NCI-H1417 (cell line): ENCODE measurements at regions not wholly inside any gene's neighbourhood (a gene's known extent, or its start where the extent isn't known, plus 50 kb on each side); places are given as distances from the start of the nearest gene placed in this dataset.

Experiments
- DNase-seq, 3 experiments: peaks; one replicate each; lab custom pipeline; 2025; lab: John Stamatoyannopoulos, UW

- DNase-seq = no peak
These were observed 58.6 kb upstream of the NYAP2 start for GRCh38 chr2:225340923-225341322.

- DNase-seq = no peak
These were observed 62.3 kb upstream of the NYAP2 start for GRCh38 chr2:225337183-225337582.

GRCh38 chr2:225334514-225334913 is 65.0 kb upstream of the NYAP2 start:
- peak; percentile 15 to 97 (median 82) for DNase-seq

GRCh38 chr2:225328192-225328591 is 71.3 kb upstream of the NYAP2 start:
- DNase-seq = no peak

GRCh38 chr2:225326969-225327368 is 72.5 kb upstream of the NYAP2 start:
- DNase-seq = no peak

- DNase-seq = no peak
These were observed 79.6 kb upstream of the NYAP2 start for GRCh38 chr2:225319872-225320271.

GRCh38 chr2:225318440-225318839 is 81.1 kb upstream of the NYAP2 start:
- DNase-seq = no peak

GRCh38 chr2:225317186-225317585 is 82.3 kb upstream of the NYAP2 start:
- DNase-seq = no peak

GRCh38 chr2:225310745-225311144 is 88.8 kb upstream of the NYAP2 start:
- DNase-seq = peak in 1 of 3 experiments; percentile 23

GRCh38 chr2:225309516-225309915 is 90.0 kb upstream of the NYAP2 start:
- DNase-seq = peak in 2 of 3 experiments; percentile 21 to 79

- DNase-seq = no peak
These were observed 102.6 kb upstream of the NYAP2 start for GRCh38 chr2:225296951-225297350.

- no peak for DNase-seq
These were observed 104.4 kb upstream of the NYAP2 start for GRCh38 chr2:225295102-225295501.

- no peak for DNase-seq
These were observed 105.9 kb upstream of the NYAP2 start for GRCh38 chr2:225293638-225294037.

GRCh38 chr2:225290757-225291400 is 108.6 kb upstream of the NYAP2 start:
- DNase-seq = no peak

GRCh38 chr2:225289659-225290058 is 109.9 kb upstream of the NYAP2 start:
- DNase-seq = no peak

GRCh38 chr2:225288986-225289385 is 110.5 kb upstream of the NYAP2 start:
- no peak for DNase-seq

- peak; percentile 13 to 73 (median 27) for DNase-seq
These were observed 116.4 kb upstream of the NYAP2 start for GRCh38 chr2:225282858-225283710.

- no peak for DNase-seq
These were observed 123.3 kb upstream of the NYAP2 start for GRCh38 chr2:225276207-225276606.

GRCh38 chr2:225275443-225275842 is 124.1 kb upstream of the NYAP2 start:
- DNase-seq = no peak

GRCh38 chr2:225274751-225275150 is 124.8 kb upstream of the NYAP2 start:
- peak in 1 of 3 experiments; percentile 22 for DNase-seq

GRCh38 chr2:225272173-225272572 is 127.3 kb upstream of the NYAP2 start:
- peak in 1 of 3 experiments; percentile 12 for DNase-seq

GRCh38 chr2:225270861-225271260 is 128.6 kb upstream of the NYAP2 start:
- peak; percentile 2 to 47 (median 41) for DNase-seq

- peak in 1 of 3 experiments; percentile 9 for DNase-seq
These were observed 129.5 kb upstream of the NYAP2 start for GRCh38 chr2:225270053-225270452.
